Activated CD4-positive, alpha-beta T cell treated with anti-CD3 and anti-CD28 coated beads, Interleukin-10, Interleukin-2, amounts not matched to agents 100 ng/mL and 50 ng/mL, durations not matched to agents 16 hours and 8 hours (primary cell): ENCODE measurements at regions not wholly inside any gene's neighbourhood (a gene's known extent, or its start where the extent isn't known, plus 50 kb on each side); places are given as distances from the start of the nearest gene placed in this dataset.
"Not testable (repeated sequence)": the region's sequence is repeated elsewhere in the genome, so short reads cannot be mapped to it uniquely, and the experiment has no call there.

Experiments
- DNase-seq: peaks from one replicate; pipeline ENCODE4 v3.0.0-alpha.2; 2020

- DNase-seq, result no peak
Measured at GRCh38 chr14:21939836-21940235, 266.2 kb upstream of the OR4E1 start.

- DNase-seq, result no peak
Measured at GRCh38 chr14:21937996-21938395, 264.4 kb upstream of the OR4E1 start.

- no peak for DNase-seq
Measured at GRCh38 chr14:21933681-21934080, 260.1 kb upstream of the OR4E1 start.

- DNase-seq, result peak; percentile 66
Measured at GRCh38 chr14:21924479-21924878, 250.9 kb upstream of the OR4E1 start.

GRCh38 chr14:21923820-21924219, 250.2 kb upstream of the OR4E1 start:
- peak; percentile 67 for DNase-seq

- DNase-seq, result no peak
Measured at GRCh38 chr14:21921453-21921852, 247.8 kb upstream of the OR4E1 start.

- peak; percentile 78 for DNase-seq
Measured at GRCh38 chr14:21917699-21918436, 244.2 kb upstream of the OR4E1 start.

- peak; percentile 43 for DNase-seq
Measured at GRCh38 chr14:21915826-21916225, 242.2 kb upstream of the OR4E1 start.

- peak; percentile 89 for DNase-seq
Measured at GRCh38 chr14:21913759-21914158, 240.1 kb upstream of the OR4E1 start.

GRCh38 chr14:21912367-21912766, 238.7 kb upstream of the OR4E1 start:
- no peak for DNase-seq

GRCh38 chr14:21911877-21912276, 238.3 kb upstream of the OR4E1 start:
- DNase-seq, result no peak

GRCh38 chr14:21910260-21910659, 236.6 kb upstream of the OR4E1 start:
- DNase-seq, result no peak

GRCh38 chr14:21902561-21903181, 229.1 kb upstream of the OR4E1 start:
- no peak for DNase-seq

GRCh38 chr14:21894898-21895194, 221.2 kb upstream of the OR4E1 start:
- DNase-seq, result not testable (repeated sequence)

- DNase-seq, result peak; percentile 59
Measured at GRCh38 chr14:21894003-21894897, 220.6 kb upstream of the OR4E1 start.

GRCh38 chr14:21891921-21892320, 218.3 kb upstream of the OR4E1 start:
- no peak for DNase-seq

- no peak for DNase-seq
Measured at GRCh38 chr14:21884995-21885394, 211.4 kb upstream of the OR4E1 start.

- DNase-seq, result no peak
Measured at GRCh38 chr14:21882226-21882625, 208.6 kb upstream of the OR4E1 start.

- DNase-seq, result peak; percentile 8
Measured at GRCh38 chr14:21880918-21881317, 207.3 kb upstream of the OR4E1 start.

- no peak for DNase-seq
Measured at GRCh38 chr14:21875791-21876190, 202.2 kb upstream of the OR4E1 start.

GRCh38 chr14:21874946-21875345, 201.3 kb upstream of the OR4E1 start:
- DNase-seq, result no peak

GRCh38 chr14:21874167-21874566, 200.5 kb upstream of the OR4E1 start:
- DNase-seq, result no peak

GRCh38 chr14:21868442-21869046, 194.9 kb upstream of the OR4E1 start:
- DNase-seq, result peak; percentile 82
